HT1080 (cell line): ENCODE measurements at regions not wholly inside any gene's neighbourhood (a gene's known extent, or its start where the extent isn't known, plus 50 kb on each side); places are given as distances from the start of the nearest gene placed in this dataset.
A peak's percentile ranks its signal among the peaks of the same experiment; 100 is the strongest.

Experiments used
- DNase-seq: peaks from one replicate; pipeline ENCODE4 v3.0.0-alpha.2; 2015; ENCODE audit warnings: low read depth

DNA sequence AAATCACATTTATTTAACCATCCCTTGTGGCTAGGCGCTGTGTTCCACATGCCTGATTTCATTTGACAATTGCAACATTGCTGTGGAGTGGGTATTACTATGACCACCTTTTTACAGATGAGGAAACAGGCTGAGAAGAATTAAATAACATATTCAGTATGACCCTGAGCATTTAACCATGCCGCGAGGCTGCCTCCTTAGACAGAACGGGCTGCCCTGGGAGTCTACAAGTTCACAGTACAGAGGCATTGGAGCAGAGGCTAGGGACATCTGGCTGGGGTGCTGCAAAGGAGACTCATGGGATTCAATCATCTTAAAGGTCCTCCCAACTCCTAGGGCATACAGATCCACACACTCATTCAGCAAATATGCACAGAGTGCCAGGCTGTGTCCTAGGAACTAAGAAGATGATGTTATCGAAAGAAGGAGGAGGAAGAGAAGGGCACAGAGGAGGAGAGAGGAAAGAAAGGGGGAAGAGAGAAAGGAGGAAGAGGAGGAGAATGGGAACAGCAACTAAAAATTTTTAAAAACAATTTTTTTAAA lies 164.7 kb upstream of the CCND2 start:
- no peak for DNase-seq

DNA sequence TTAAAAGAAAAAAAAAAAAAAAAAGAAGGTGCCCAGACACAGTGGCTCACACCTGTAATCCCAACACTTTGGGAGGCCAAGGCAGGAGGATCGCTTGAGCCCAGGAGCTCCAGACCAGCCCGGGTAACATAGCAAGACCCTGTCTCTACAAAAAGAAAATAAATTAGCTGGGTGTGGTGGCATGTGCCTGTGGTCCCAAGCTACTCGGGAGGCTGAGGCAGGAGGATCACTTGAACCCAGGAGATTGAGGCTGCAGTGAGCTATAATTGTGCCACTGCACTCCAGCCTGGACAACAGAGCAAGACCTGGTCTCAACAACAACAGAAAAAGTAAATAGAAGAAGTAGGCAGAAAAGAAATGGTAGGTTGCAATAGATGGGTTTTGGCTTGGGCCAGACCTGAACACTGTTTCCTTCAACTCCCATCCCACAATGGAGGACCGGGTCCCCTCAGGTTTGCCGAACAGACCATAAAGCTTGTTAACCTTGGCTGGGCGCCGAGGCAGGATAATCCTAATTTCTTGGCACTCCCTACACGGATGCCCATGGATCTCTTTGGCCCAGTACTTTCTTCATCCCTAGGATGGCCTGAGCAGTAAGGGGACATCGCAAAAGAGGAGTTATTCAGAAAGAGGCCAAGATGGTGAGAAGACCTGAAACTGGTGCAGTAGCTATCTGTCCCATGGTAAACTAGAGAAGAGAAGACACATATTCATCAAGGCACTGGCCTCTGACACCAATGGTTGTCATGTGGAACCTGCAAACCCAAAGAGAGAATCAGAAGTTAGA lies 165.5 kb upstream of the CCND2 start:
- no peak for DNase-seq

DNA sequence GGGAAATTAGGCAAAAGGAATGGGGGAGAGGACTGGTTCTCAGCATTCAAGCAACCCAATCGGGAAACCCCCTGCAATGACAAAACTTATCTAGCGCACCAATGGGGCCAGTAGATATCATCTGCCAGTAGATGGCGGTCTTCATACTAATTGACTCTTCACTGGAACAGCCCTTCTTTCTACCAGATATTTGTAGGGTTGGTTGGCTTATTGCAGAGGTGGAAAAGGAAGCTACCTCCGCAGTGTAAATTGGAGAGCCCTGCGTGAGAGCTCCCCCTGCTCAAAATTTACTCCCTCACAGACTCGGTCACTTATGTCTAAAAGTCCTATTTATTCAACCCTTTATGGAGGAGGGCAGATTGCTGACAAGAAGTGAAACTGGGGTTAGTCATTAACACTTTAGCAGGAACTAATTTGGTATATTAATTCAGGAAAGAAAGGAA lies 166.1 kb upstream of the CCND2 start:
- DNase-seq = peak; percentile 42

DNA sequence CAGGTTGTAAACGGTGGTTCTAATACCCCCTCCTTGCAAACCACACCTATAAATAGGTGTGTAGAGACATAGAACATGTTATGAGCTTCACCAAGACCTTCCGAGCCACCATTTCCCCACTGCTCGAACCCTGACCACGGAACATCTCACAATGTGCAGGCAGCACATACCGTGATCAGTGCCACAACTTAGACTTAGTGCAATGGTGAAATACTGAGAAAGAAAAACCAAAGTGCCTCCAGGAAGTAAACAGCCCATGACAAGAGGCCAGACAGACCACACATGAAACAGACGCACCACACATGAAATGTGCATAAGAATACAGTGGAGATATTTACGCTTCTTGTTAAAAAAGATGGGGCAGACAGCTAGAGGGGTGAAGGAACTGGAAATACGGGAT lies 166.9 kb upstream of the CCND2 start:
- no peak for DNase-seq

DNA sequence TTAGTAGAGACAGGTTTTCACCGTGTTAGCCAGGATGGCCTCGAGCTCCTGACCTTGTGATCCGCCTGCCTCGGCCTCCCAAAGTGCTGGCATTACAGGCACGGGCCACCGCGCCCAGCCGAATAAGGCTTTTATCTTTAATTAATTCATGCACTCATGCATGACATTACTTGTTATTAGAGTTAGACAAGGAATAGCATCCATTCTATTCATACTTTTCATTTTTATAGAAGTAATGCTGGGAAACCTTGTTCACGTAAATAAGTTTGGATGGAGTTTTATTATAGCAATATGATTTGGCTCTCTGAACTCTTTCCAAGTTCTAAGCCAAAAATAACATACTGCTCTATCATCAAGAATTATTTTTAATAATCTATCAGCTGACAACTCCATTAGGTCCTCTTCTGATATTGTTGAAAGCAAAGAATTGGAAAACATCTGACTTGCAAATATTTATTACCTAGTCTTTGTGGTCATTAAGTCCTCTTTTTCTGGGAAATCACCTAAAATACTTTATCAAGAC lies 168.8 kb upstream of the CCND2 start:
- no peak for DNase-seq

DNA sequence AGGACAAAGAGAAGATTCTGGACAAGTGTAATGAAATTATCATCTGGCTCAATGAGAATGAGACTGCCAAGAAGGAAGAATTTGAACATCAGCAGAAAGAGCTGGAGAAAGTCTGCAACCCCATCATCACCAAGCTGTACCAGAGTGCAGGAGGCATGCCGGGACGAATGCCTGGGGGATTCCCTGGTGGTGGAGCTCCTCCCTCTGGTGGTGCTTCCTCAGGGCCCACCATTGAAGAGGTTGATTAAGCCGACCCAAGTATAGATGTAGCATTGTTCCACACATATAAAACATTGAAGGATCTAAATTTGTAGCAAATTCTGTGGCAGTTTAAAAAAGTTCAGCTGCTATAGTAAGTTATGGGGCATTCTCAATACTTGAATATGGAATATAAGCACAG lies 174.3 kb upstream of the CCND2 start:
- no peak for DNase-seq

DNA sequence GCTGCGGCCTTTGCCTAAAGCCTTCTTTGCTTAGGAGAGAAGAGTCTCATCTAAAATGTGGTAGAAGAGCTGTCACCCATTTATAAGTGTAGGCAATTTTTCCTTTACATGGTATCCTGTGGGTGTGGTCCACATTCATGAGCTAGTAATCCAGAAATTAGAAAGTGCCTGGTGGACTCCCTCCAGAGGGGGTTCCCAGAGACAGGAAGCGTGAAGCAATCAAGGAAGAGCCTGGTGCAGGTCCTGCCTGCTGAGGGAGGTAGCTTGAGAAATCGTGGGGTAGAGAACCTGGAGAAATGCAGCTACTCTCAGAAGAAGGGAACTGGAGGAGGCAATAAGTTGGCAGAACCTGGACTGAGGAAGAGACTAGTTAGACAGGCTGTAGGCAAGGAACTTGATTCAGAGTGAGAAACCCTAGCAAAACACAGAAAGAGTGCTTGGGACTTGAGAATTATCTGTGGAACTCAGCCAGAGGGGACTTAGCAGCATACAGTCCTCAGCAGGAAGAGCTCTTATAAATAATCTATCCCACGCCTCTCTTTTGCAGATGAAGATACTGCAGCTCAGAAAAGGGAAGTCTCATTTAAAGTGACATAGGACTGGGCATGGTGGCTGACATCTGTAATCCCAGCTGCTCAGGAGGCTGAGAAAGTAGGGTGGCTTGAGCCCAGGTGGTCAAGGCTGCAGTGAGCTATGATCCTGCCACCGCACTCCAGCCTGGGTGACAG lies 182.4 kb upstream of the CCND2 start:
- DNase-seq = no peak

DNA sequence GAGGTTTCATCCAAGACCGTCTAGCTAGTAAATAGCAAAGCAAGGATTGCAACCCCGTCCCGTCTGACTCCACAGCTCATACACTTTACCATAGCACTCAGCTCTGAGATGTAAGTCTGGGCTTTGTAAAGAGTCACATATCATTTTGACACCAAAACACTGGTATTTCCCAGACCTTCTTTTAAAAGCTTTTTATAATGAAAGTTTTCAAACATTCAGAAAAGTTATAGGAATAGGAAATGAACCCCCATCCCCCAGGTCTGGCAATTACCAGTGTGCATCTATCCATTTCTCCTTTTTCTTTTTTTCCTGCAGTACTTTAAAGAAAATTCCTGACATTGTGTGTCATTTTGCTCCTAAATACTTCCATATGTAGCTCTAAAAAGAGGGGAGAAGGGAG lies 183.6 kb upstream of the CCND2 start:
- DNase-seq = no peak

DNA sequence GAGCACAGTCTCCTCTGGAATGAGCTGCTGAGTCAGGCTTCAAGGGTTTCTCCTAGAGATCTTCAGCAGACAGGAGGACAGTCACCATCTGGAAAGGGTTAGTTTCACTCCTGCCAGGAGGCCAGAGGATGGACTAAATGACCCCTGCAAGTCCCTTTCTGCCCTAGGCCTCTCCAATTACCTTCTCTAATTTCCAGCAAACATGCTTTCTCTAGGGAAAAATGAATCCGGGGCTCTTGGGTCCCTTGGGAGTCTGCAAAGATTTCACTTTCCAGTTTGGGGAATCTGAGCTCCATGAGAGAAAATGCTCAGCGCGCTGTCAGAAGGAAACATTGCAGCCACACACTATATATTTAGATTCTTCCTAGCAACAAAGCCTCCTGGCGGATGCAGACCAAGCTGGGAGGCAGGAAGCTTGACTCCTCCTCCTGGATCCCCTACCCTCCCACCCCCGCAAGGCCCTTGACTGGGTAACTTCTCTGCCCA lies 184.4 kb upstream of the CCND2 start:
- DNase-seq = no peak

DNA sequence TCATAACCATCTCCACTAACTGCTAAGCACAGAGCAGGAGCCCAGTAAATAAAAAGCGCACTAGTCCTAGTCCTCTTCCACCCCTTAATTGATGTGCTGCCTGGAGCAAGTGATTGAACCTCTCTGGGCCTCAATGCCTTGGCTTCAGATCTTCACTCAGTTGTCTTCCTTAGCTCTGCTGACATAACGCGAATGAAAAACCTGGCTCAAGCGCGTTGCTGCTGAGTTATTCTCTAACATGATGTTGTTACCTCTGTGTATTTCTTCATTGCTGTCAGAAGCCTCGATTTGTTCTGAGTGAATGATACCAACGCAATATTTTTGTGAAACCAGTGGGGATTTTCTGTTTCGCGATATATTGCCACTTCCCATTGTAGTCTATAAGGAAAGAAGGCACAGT lies 185.1 kb upstream of the CCND2 start:
- no peak for DNase-seq

DNA sequence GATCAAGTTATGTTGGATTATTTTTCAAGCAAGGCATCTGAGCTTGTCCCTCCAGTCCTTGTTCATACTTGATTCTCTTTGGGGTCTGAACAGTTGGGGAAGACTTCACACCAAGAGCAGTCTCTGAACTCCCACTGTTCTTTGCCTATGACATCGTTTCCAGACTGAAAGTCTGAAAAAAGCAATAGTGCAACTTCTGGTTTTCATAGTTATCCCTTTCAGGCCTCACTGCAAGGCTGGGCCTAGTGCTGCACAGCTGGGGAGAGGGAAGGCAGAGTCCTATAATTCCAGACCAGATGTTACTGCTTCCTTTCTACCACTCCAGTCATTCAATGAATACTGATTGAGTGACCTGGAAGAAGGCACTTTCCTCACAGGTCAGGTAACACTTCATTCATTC lies 187.1 kb upstream of the CCND2 start:
- DNase-seq = no peak

DNA sequence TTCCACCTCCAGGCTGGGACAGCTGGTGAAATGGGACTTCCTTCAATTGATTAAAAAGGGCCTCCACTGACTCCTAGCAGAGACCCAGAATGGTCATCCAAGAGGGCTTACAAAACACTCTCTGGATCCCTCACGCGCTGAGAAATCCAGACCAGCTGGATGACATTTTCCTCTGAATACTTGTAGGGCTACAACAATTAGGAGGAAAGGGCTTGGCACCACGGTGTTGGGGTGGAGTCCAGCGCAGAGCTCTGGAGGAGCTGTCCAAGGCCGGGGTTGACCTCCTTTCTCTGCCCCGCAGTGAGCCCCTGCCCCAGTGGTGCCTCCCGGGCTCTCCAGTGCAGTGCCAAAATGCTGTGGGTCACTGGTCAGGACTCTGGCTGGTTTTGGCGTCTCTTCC lies 189.0 kb upstream of the CCND2 start:
- no peak for DNase-seq

DNA sequence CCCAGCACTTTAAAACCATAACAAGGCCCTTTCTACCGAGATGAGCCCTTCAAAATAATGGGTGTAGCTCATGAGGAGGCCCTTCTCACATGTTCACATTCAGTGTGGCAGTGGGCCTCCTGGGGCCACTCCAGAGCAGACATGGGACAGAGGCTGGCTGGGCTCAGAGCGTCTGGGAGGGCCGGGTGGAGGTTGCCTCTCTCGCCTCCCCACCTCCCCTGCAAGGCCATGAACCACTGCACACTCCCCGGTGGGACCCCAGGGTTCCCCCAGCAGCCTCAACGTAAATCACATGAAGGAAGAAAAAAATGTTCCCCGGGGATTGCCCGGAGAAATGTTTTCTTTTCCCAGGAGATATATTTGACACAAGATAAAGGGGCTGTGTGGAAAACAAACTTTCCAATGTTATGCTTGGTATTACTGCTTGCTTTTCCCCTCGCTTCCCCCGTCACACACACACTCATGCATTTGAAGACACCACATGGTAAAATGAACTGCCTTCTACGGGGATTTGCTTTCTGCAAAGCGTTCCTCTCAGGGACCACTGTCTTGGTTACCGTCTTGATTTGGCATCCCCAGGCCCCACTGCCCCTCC lies 190.7 kb upstream of the CCND2 start:
- no peak for DNase-seq

DNA sequence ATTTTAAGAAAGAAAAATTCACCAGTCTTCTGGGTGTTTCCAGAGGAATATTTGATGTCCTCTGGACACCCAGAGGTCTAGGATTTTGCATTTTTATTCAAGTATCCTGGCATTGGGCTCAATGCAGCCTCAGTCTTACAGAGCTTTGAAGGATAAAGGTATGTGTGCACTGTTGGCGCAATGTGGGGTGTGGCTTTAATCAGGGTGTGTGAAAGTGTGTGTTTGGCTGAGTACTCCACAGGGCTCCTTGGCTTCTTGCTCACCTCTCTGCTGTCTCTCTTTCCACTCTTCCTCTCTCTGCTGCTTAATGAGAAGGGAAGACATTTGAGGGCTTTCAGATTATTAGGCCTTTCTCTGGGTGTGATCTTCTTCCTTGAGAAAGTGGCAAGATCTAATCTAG lies 193.3 kb upstream of the CCND2 start:
- DNase-seq = no peak

DNA sequence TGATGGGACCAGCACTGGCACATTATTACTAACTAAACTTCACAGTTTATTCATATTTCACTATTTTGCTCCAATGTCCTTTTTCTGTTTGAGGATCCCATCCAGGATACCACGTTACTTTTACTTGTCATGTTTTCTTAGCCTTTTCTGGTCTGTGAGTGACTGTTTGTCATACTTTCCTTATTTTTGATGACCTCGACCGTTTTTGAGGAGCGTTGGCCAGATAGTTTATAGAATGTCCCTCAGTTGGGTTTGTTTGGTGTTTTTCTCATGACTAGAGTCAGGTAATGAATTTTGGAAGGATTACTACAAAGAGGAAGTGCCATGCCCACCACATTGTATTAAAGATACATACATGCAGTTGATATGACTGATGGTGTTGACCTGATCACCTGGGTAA lies 199.4 kb upstream of the CCND2 start:
- no peak for DNase-seq

DNA sequence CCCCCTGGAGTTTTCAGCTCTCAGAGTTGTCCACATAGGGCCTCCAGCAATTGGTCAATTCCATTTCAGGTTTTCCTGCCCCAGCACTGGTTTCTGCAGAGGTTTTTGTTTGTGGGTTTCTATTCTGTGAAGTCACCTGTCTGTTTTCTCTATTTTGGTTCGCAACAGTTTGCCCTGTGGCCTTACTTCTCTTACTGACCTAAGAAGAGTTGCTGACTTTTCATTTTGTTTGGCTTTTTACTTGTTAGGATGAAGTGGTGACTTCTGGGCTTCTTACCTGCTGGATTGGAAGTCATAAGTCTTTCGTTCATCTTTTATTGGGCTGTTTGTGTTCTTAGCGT lies 196.4 kb upstream of the PARP11 start:
- no peak for DNase-seq

DNA sequence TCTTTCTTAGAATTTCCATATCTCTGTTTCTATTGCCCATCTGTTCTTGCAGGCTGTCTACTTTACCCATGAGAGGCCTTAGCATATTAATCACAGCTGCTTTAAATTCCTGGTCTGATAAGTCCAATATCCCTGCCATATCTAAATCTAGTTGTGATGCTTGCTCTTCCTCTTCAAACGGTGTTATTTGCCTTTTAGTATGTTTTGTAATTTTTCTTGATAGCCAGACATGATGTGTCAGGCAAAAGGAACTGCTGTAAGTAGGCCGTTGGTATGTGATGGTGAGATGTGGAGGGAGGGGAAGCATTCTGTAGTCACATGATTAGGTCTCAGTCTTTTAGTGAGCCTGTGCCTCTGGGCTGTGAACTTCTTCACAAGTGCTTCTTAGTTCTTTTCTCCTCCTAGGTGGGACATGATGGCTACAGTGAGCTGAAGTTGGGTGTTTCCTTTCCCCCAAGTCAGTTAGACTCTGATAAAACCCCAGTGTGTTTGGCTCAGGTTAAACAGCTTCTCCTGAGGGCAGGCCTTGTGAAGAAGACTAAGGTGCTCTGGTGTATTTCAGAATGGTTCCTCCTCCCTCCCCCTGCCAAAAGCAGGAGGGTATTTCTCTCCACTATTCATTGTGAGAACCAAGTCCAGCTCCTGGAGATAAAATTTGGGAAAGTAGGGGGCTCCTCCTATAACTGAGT lies 195.9 kb upstream of the PARP11 start:
- no peak for DNase-seq

DNA sequence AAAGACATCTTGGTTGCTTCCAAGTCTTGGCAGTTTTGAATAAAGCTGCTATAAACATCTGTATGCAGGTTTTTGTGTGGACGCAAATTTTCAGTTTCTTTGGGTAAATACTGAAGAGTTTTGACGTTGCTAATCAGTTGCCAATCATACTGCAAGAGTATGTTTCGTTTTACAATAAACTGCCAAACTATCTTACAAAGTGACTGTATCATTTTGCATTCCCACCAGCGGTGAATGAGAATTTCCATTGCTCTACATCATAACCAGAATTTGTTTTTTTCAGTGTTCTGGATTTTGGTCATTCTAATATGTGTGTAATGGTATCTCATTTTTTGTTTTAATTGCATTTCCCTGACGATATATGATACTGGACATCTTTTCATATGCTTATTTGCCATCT lies 190.8 kb upstream of the PARP11 start:
- DNase-seq = no peak

DNA sequence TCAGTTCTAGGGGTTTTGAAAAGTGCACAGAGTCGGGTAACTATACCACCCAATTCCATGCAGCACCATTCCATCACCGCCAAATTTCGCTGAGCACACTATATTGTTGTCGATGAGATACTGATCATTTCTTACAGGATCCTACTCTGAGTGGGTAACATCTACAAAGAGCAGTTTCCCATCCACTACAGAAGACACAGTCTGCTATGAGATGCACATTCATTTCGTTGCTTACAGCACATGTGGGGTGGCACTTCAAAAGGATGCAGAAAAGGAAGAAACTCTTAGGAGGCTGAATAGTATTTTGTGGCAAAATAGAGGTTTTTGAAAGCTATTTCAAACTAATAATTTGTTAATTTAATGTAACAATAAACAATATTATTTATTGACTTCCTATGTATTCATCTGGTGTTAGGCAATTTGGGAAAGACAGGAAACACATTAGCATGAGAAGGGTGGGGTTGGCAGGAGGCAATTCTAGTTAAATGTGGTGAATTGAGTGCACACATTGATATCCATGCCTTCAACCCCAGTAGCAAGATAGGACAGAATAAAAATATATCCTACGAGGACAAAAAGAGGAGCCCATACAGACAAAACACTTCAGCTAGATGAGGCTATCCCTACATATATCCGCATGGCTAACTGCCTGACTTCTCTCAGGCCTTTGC lies 186.8 kb upstream of the PARP11 start:
- no peak for DNase-seq

DNA sequence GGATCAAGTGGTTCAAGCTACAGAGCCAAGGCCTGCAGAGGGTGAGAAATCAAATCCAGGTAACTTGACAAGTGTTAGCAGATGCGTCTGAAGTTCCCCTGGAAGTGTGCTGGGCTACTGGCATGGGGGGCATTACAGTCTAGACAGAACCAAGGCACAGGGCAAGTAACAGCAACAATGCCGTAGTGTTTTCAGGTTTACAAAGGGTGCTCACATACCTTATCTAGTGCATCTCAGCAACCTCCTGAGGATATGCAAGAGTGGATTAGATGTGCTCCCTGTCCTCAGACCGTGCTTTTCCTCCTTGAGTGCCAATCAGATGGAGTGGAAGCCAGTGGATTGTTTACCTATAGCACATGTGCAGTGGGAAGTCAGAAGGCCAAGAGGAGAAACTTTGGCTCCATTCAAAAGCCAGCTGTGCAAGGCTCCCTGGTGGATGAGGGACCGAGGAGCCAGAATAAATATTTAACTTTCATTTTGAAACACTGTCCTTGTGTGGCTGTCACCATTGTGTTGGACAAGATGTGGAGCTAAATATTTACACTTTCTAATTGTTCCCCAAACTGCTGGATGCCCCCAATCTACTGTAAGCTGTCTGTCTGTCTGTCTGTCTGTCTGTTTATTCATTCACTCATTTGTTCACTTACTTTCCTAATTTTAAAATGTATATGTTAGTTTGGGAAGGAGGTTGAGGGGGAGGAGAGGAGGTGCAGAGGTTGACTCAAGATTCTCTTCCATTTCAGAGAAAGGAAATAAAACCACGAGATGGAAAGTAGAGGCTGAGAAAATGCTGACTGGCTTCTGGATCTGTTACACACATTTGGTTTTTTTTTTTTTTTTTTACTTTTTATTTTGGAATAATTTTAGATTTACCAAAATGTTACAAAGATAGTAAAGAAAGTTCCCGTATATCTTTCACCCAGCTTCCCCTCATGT lies 184.0 kb upstream of the PARP11 start:
- DNase-seq = no peak
